Skeletal muscle tissue (tissue), 3 donors: ENCODE measurements at regions not wholly inside any gene's neighbourhood (a gene's known extent, or its start where the extent isn't known, plus 50 kb on each side); places are given as distances from the start of the nearest gene placed in this dataset.

Experiments used
- H3K27ac ChIP-seq: one replicate; pipeline ENCODE4 v1.7.0; 2013; ENCODE audit warnings: mild to moderate bottlenecking, low read depth, low read length, inconsistent platforms
- H3K27me3 ChIP-seq, 3 donors: one replicate each; pipeline ENCODE4 v1.7.0; 2013; ENCODE audit warnings: low read length in 3 of 3; ENCODE audit not compliant: control insufficient read depth in 3 of 3, insufficient read depth in 3 of 3
- H3K36me3 ChIP-seq, 3 donors: one replicate each; pipeline ENCODE4 v1.7.0; 2013; ENCODE audit warnings: low read length in 3 of 3; ENCODE audit not compliant: control insufficient read depth in 3 of 3, insufficient read depth in 3 of 3
- H3K4me1 ChIP-seq, 3 donors: one replicate each; pipeline ENCODE4 v1.7.0; 2013; ENCODE audit warnings: low read length in 3 of 3, mild to moderate bottlenecking in 3 of 3; ENCODE audit not compliant: control insufficient read depth in 3 of 3, insufficient read depth in 3 of 3
- H3K4me3 ChIP-seq, 3 donors: one replicate each; pipeline ENCODE4 v1.7.0; 2013; ENCODE audit warnings: low read length in 3 of 3
- H3K9ac ChIP-seq, 3 donors: one replicate each; pipeline ENCODE4 v1.7.0; 2013; ENCODE audit warnings: low read length in 3 of 3, mild to moderate bottlenecking in 3 of 3, moderate library complexity in 2 of 3, low read depth in 1 of 3
- H3K9me3 ChIP-seq, 3 donors: one replicate each; pipeline ENCODE4 v1.7.0; 2013; ENCODE audit warnings: low read length in 3 of 3; ENCODE audit not compliant: control insufficient read depth in 3 of 3
- donor health status: Osteomylitis.

GRCh38 chr2:71749671-71750101 lies 296.3 kb downstream of the DYSF start:
- Histone ChIP-seq H3K4me1 (peaks cover 48 to 58% (median 49%) of the 10 kb centered on the region in 3 donors), H3K9me3 (no peaks in the 10 kb centered on the region), H3K27me3 (no peaks in the 10 kb centered on the region), H3K27ac (no peak overlapping the region), H3K4me3 (no peak overlapping the region), H3K9ac (no peak overlapping the region), H3K36me3 (no peaks in the 10 kb centered on the region)

- H3K4me3 ChIP-seq: no peak overlapping the region
- no peaks in the 10 kb centered on the region for H3K36me3 ChIP-seq
- H3K27ac ChIP-seq: no peak overlapping the region
- no peaks in the 10 kb centered on the region for H3K27me3 ChIP-seq
- H3K9ac ChIP-seq: peak overlapping the region in 1 of 3 donors; percentile 51
- peaks cover 61 to 72% (median 62%) of the 10 kb centered on the region in 3 donors for H3K4me1 ChIP-seq
- no peaks in the 10 kb centered on the region for H3K9me3 ChIP-seq
These were observed 294.9 kb downstream of the DYSF start for GRCh38 chr2:71748227-71748626.

GRCh38 chr2:71747559-71747958 lies 294.2 kb downstream of the DYSF start:
- Histone ChIP-seq H3K4me1 (peaks cover 68 to 78% (median 68%) of the 10 kb centered on the region in 3 donors), H3K4me3 (no peak overlapping the region), H3K27me3 (no peaks in the 10 kb centered on the region), H3K9ac (no peak overlapping the region), H3K36me3 (no peaks in the 10 kb centered on the region), H3K27ac (no peak overlapping the region), H3K9me3 (no peaks in the 10 kb centered on the region)

- Histone ChIP-seq H3K27me3 (no peaks in the 10 kb centered on the region), H3K27ac (no peak overlapping the region), H3K9me3 (no peaks in the 10 kb centered on the region), H3K9ac (peak overlapping the region in 1 of 3 donors; percentile 7), H3K4me1 (peaks cover 71 to 84% (median 71%) of the 10 kb centered on the region in 3 donors), H3K4me3 (no peak overlapping the region), H3K36me3 (no peaks in the 10 kb centered on the region)
These were observed 293.7 kb downstream of the DYSF start for GRCh38 chr2:71746946-71747501.

- no peaks in the 10 kb centered on the region for H3K36me3 ChIP-seq
- peaks cover 65 to 73% (median 67%) of the 10 kb centered on the region in 3 donors for H3K4me1 ChIP-seq
- no peaks in the 10 kb centered on the region for H3K27me3 ChIP-seq
- H3K9me3 ChIP-seq: no peaks in the 10 kb centered on the region
- H3K27ac ChIP-seq: peak overlapping the region; percentile 41
- H3K9ac ChIP-seq: peak overlapping the region in 2 of 3 donors; percentile 11 to 63
- H3K4me3 ChIP-seq: peak overlapping the region in 1 of 3 donors; percentile 12
These were observed 291.4 kb downstream of the DYSF start for GRCh38 chr2:71744781-71745180.

GRCh38 chr2:71743995-71744675 lies 290.8 kb downstream of the DYSF start:
- no peaks in the 10 kb centered on the region for H3K9me3 ChIP-seq
- H3K27me3 ChIP-seq: no peaks in the 10 kb centered on the region
- no peak overlapping the region for H3K9ac ChIP-seq
- H3K4me1 ChIP-seq: peaks cover 58 to 66% (median 61%) of the 10 kb centered on the region in 3 donors
- H3K27ac ChIP-seq: peak overlapping the region; percentile 41
- H3K36me3 ChIP-seq: no peaks in the 10 kb centered on the region
- H3K4me3 ChIP-seq: no peak overlapping the region

GRCh38 chr2:71742953-71743601 lies 289.7 kb downstream of the DYSF start:
- Histone ChIP-seq H3K27me3 (no peaks in the 10 kb centered on the region), H3K27ac (peak overlapping the region; percentile 71), H3K36me3 (no peaks in the 10 kb centered on the region), H3K9me3 (no peaks in the 10 kb centered on the region), H3K4me3 (no peak overlapping the region), H3K4me1 (peaks cover 49 to 56% (median 53%) of the 10 kb centered on the region in 3 donors), H3K9ac (no peak overlapping the region)

- no peak overlapping the region for H3K9ac ChIP-seq
- H3K27ac ChIP-seq: no peak overlapping the region
- no peaks in the 10 kb centered on the region for H3K36me3 ChIP-seq
- H3K4me3 ChIP-seq: no peak overlapping the region
- peaks cover 0 to 9% (median 8%) of the 10 kb centered on the region in 3 donors for H3K4me1 ChIP-seq
- no peaks in the 10 kb centered on the region for H3K27me3 ChIP-seq
- no peaks in the 10 kb centered on the region for H3K9me3 ChIP-seq
These were observed 283.6 kb downstream of the DYSF start for GRCh38 chr2:71736986-71737385.

GRCh38 chr2:71736091-71736861 lies 282.9 kb downstream of the DYSF start:
- Histone ChIP-seq H3K4me1 (peaks cover 0 to 9% (median 8%) of the 10 kb centered on the region in 3 donors), H3K9me3 (no peaks in the 10 kb centered on the region), H3K36me3 (no peaks in the 10 kb centered on the region), H3K27ac (no peak overlapping the region), H3K9ac (no peak overlapping the region), H3K27me3 (no peaks in the 10 kb centered on the region), H3K4me3 (no peak overlapping the region)
